ENCODE measurements at regions not wholly inside any gene's neighbourhood (a gene's known extent, or its start where the extent isn't known, plus 50 kb on each side); places are given as distances from the start of the nearest gene placed in this dataset.

DNA sequence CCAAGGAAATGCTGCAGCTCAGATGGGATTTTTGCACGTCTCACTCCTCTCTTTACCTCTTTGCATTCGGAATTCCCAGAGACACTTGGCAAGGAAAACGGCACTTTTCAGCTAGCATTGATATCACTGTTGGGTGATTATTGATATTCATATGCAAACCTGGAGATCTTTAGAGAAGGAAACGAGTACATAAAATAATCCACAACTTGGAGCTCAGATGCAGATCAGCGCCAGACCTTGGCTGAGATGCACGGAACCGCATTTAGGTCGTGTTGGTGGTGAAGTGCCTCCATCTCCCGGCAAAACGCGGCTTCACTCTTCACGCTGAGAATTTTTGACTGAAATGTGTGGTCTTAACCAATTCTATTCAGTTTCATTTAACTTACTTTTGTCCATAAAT lies 77.2 kb upstream of the ARHGEF7 start:
- DNase-seq: no peak

GRCh38 chr13:111036665-111037064 lies 78.4 kb upstream of the ARHGEF7 start:
- DNase-seq: no peak

- DNase-seq: no peak
These were observed 79.2 kb upstream of the ARHGEF7 start for GRCh38 chr13:111035861-111036260.

DNA sequence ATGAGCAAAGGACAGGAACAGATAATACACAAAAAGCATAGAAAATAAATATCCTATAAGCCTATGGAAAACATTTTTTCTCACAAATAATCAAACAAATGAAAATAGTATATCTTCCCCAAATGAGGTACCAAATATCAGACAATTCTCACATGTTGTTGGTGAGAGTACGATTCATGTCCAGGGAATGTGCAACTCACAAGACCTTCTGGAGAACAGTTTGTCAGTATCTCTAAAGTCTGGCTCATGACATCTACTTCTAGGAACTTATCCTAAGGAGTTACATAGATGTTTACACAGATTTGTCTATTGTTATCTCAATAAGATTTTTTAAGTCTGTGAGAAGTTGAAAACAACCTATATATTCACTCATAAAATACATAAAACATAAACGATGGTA lies 80.3 kb upstream of the ARHGEF7 start:
- no peak for DNase-seq

DNA sequence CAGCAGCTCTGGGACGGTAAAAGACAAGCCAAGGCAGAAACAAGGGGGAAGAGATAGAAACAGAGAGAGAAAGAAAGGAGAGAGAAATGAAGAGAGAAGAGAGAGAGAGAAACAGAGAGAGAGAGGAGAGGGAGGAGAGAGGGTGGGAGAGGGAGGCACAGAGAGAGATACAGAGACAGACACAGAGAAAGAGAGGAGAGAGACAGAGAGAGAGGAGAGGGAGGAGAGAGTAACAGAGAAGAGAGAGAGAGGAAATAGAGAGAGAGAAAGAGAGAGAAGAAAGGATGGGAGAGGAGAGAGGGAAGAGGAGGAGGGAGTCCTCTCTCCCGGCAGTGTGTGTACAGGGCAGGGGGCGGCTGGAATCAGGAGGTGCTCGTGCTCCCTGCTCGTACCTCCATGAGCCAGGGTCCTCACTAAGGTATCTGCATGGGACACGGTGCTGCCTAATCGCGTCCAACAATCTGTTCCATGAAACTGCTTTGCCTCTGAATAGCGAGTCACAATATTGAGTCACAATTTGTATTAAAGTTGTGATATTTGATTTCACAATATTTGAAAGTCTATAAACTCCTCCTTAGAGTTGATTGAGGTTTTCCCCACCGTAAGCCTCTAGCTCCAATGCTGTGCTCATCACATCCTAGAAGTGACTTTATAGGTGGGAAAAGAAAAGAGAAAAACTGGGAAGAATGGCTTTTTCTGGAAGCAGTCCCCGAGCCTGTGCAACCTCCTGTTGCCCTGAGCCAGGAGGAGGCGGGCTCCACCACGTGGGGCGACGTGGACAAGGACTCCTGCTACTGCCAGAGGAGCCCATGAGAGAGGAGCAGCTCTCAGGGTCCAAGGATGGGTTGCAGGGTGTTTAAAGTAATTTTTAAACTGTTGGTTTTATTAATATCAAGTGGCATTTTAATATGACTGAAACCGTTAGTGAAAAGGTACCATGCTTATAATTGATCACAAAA lies 81.7 kb upstream of the ARHGEF7 start:
- DNase-seq: no peak

- DNase-seq: no peak
These were observed 83.6 kb upstream of the ARHGEF7 start for GRCh38 chr13:111031531-111031961.

GRCh38 chr13:111029957-111030609 lies 85.0 kb upstream of the ARHGEF7 start:
- DNase-seq: no peak

DNA sequence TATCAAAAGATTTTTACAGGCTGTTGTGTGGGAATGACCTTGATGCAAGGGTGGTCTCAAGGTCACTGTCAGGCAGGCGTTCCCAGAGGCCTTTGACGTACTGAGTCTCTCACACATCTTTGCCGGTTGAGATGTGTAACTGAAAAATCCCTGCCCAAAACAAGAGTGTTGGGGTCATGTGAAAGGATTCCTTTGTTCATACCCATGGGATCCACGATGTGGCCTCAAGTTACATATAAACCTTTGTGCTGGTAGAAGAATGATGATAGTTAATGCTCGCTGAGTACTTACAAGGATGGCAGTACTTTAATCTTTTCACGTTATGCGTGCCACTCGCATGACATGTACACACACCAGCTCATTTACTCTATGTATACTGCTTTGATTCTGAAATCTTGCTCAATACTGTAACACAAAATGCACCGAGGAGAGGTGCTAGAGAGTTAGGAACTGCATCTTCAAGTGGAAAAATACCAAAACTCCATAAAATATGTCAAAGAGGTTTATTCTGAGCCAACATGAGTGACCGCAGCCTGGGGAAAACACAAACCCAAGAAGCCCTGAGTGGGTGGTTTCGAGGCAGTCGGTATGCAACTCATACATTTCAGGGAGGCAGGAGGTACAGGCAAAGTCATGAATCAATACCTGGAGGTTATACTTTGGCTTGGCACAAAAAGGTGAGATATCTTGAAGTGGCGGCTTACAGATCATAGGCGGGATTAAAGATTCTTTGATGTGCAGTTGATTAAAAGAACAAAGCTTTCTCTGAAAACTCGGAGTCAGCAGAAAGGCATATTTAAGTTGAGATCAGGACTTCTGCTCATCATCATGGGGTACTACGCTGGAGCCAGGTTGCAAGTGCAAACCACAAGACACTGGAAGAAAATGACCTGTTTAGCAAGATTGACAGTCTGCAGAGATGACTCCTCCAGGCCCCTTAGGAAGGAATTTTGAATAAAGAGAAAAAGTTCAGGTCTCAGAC lies 87.4 kb upstream of the ARHGEF7 start:
- no peak for DNase-seq

DNA sequence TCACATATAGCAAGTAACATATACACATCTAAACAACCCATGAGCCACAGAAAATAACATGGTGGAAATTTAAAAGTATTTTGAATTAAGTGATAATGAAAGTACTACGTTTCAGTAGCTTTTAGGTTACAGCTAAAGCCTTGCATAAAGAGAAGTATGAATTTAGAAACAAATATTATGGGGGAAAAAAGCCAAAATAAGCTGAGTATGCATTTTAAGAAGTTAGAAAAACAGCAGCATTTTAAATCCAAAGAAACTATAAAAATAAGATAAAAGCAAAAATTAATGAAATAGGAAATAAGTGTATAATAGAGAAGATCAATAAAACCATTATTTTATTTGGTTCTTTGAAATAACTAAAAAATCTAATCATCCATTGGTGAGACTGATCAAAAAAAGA lies 89.8 kb upstream of the ARHGEF7 start:
- no peak for DNase-seq

DNA sequence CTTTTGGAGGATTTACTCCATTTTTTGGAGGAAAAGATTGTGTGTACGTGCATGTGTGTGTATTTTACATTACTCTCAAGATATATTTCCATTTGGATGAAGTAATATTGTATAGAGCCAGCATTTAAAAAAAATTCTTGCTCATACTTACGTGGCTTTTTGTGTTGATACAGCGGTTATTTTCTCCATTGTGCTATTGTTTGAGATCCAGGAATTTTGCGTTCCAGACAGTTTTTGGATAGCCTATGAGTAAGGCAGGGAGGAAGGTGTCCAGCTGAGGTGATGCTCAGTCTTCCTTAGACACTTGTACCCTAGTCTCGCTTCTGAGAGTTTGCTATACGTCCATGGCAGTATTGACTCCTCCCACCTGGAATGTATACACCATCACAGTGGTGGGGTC lies 92.2 kb upstream of the ARHGEF7 start:
- no peak for DNase-seq

GRCh38 chr13:111022241-111022640 lies 92.9 kb upstream of the ARHGEF7 start:
- DNase-seq: no peak

DNA sequence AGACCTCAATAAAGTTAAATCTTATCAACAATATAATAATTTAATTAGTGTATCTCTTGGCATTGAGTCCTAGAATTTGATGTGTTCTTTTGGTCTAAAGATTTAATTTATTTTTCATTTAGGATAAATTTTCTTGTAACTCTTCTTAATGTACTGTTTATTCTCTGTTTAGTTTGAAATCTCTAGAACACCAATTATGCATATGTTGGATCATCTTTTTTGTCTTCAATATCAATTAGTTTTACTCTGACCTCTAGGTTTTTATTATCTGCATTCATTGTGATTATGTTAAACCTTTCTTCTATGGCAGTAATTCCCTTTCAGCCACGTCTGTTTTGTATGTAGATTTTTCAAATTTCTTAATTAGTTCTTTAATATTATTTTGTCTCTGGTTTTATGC lies 93.8 kb upstream of the ARHGEF7 start:
- no peak for DNase-seq

DNA sequence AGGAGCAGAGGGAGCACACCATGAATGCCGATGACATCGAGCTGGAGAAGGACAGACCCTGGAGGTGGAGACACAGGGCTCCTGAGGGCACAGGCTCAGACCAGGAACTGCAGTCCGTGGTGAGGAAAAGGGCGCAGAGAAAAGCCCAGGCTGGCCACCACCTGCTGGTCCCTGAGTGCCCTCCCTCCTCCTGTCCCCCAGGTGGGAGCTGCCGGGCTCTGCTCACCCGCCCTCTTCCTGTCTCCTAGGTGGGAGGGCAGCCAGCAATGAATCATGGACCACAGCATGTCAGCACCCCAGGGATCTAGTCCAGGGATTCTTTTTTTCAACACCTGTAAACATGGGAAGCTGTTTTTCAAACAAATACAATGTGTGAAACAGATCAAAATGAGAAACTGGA lies 94.6 kb upstream of the ARHGEF7 start:
- no peak for DNase-seq

- DNase-seq: no peak
These were observed 95.1 kb upstream of the ARHGEF7 start for GRCh38 chr13:111020021-111020420.

GRCh38 chr13:111017755-111018459 lies 97.2 kb upstream of the ARHGEF7 start:
- DNase-seq: no peak

DNA sequence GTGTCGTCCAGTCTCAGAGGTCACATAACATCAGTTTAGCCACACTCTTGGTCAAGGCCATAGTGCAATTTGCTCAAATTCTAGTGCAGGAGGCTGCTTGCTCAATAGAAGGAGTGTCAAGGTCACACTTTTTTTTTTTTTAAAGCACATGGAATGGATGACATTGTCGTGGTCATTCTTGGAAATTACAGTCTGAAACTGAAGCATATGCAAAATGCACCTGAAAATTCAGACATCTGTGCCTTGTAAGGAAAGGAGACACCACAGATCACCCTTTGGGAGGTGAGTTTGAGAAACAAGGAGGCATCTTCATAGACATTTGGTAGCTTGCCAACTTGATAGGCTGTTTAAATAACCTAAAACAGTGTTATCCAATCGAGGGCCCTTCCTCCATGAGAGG lies 98.3 kb upstream of the ANKRD10 start:
- no peak for DNase-seq

GRCh38 chr13:111011899-111012298 lies 97.0 kb upstream of the ANKRD10 start:
- no peak for DNase-seq

DNA sequence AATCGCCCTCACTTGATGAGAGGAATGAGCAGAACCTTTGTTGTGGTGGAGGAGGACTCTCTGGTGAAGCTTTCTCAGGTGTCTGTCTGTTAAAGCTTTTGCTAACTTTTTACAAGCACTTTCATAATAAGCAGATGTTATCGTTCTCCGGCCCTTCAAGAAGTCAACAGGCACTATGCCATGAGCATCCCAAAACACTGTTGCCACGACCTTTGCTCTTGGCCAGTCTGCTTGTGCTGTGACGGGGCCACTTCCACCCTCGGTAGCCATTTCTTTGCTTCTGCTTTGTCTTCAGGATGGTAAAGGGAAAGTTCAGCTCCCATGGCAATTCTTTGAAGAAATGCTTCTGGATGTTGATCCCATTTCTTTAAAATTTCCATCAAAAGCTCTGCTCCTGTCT lies 93.5 kb upstream of the ANKRD10 start:
- DNase-seq: no peak

GRCh38 chr13:111007209-111007608 lies 92.3 kb upstream of the ANKRD10 start:
- DNase-seq: no peak

DNA sequence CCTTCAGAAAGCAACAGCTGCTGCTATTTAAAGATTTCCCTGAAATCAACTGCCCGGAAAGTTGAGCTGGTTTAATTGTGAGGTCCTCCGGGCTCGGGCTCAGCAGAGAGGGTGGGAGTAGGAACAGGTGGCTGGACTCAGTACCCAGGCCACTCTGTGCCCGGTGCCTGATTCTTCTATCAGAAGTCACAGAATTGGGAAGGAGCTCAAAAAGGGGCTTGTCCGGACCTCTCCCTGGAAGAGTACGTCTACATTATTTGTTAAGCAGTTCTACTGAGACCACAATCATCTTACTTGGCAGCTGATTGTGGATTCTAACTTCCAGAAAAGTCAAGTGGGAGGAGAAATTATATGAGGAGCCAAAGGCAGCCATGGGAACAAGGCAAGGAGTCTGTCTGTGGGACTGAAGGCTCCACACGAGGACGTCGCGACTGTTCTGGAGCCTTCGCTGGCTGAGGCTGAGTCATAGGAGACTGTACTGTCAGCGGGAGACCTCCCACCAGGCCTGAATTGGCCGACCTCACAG lies 91.7 kb upstream of the ANKRD10 start:
- DNase-seq: no peak

- DNase-seq: no peak
These were observed 91.1 kb upstream of the ANKRD10 start for GRCh38 chr13:111005808-111006505.

- DNase-seq: no peak
These were observed 90.5 kb upstream of the ANKRD10 start for GRCh38 chr13:111005364-111005763.
